Esophagus squamous epithelium (tissue), 5 donors: ENCODE measurements at regions not wholly inside any gene's neighbourhood (a gene's known extent, or its start where the extent isn't known, plus 50 kb on each side); places are given as distances from the start of the nearest gene placed in this dataset.
"Not testable (repeated sequence)": the region's sequence is repeated elsewhere in the genome, so short reads cannot be mapped to it uniquely, and the experiment has no call there.

Source experiments
- DNase-seq: peaks from one replicate; lab custom pipeline; 2025; lab: John Stamatoyannopoulos, UW
- H3K27ac ChIP-seq, 4 donors: fragments of 200-600 bp; sonication (generic); one replicate each; pipeline ENCODE4 v1.5.1; 2016 to 2019; ENCODE audit warnings: mild to moderate bottlenecking in 1 of 4
- H3K27me3 ChIP-seq, 4 donors: fragments of 200-600 bp; sonication (generic); 1 replicate in 3 of 4; 2 replicates in 1 of 4; pipeline versions ENCODE4 v1.5.1 to v1.6.0; 2017 to 2021; ENCODE audit warnings: antibody characterized with exemption in 1 of 4
- H3K36me3 ChIP-seq, 3 donors: fragments of 200-600 bp; sonication (generic); one replicate each; pipeline ENCODE4 v1.5.1; 2016 to 2019
- H3K4me1 ChIP-seq, 3 donors: fragments of 200-600 bp; sonication (generic); one replicate each; pipeline ENCODE4 v1.5.1; 2017 to 2019
- H3K4me3 ChIP-seq, 4 donors: fragments of 200-600 bp; sonication (generic); 1 replicate in 3 of 4; 2 replicates in 1 of 4; pipeline ENCODE4 v1.5.1; 2016 to 2019; ENCODE audit warnings: mild to moderate bottlenecking in 2 of 4, moderate library complexity in 1 of 4
- H3K9me3 ChIP-seq, 3 donors: fragments of 200-600 bp; sonication (generic); one replicate each; pipeline ENCODE4 v1.5.1; 2016 to 2019
- POLR2A ChIP-seq, 4 donors: fragments of 450-650 bp; IDR thresholded peaks; one replicate each; pipeline ENCODE4 v1.6.1; 2017; ENCODE audit warnings: antibody characterized with exemption in 4 of 4, mild to moderate bottlenecking in 4 of 4, moderate library complexity in 3 of 4
- WGBS, 2 donors: methylation state at CpG; one replicate each; pipeline ENCODE4 v1.1.5; 2018; 5-methylcytosine and 5-hydroxymethylcytosine counted together
- intact Hi-C: fragments of 100-400 bp; cut with DNase I; formaldehyde crosslinking; loops from one replicate; pipeline ENCODE4 v1.15.0; 2022
- TF ChIP-seq, protein P1 (sequence below), 6 experiments: fragments of 450-650 bp in 4 of 6; fragments of 200-600 bp in 2 of 6; sonication (generic) in 2 of 6; IDR thresholded peaks; one replicate each; pipeline ENCODE4 v1.5.1; 2016 to 2019; ENCODE audit warnings: antibody characterized with exemption in 6 of 6, mild to moderate bottlenecking in 4 of 6, moderate library complexity in 4 of 6
- donor health status: DM: yes; HTN: yes; CAD: no.

DNA sequence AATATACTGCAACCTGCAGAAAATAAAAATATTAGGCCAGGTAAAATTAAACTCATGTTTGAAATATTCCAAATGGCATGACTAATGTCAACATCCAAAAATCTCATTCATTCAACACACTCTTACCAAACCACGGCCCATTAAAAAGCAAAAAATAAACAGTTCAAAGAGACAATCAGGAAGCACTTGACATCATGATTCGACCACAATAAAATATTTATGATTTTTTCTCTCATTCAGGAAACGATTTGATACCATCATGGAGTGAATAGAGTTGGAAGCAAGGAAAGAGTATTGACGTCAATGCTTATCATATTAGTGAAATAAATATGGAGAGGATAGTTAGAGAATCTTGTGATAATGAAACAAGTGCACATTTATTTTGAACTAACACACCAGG lies 354.1 kb downstream of the KCNJ2 start:
- intact Hi-C loops: no loop called here
- no peaks in the 10 kb centered on the region for H3K9me3 ChIP-seq
- H3K27me3 ChIP-seq: no peaks in the 10 kb centered on the region
- WGBS, 2 donors: 65 to 66% methylated on average over 4 of the region's 4 CpGs
- H3K4me1 ChIP-seq: no peaks in the 10 kb centered on the region
- no peak for DNase-seq
- no peaks in the 10 kb centered on the region for H3K36me3 ChIP-seq
- H3K4me3 ChIP-seq: no peak overlapping the region
- no peak overlapping the region for H3K27ac ChIP-seq
- TF ChIP-seq, protein P1, sequence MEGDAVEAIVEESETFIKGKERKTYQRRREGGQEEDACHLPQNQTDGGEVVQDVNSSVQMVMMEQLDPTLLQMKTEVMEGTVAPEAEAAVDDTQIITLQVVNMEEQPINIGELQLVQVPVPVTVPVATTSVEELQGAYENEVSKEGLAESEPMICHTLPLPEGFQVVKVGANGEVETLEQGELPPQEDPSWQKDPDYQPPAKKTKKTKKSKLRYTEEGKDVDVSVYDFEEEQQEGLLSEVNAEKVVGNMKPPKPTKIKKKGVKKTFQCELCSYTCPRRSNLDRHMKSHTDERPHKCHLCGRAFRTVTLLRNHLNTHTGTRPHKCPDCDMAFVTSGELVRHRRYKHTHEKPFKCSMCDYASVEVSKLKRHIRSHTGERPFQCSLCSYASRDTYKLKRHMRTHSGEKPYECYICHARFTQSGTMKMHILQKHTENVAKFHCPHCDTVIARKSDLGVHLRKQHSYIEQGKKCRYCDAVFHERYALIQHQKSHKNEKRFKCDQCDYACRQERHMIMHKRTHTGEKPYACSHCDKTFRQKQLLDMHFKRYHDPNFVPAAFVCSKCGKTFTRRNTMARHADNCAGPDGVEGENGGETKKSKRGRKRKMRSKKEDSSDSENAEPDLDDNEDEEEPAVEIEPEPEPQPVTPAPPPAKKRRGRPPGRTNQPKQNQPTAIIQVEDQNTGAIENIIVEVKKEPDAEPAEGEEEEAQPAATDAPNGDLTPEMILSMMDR (IDR thresholded peaks at IDR 0.05): no peak
- TF ChIP-seq POLR2A (IDR thresholded peaks at IDR 0.05): no peak

DNA sequence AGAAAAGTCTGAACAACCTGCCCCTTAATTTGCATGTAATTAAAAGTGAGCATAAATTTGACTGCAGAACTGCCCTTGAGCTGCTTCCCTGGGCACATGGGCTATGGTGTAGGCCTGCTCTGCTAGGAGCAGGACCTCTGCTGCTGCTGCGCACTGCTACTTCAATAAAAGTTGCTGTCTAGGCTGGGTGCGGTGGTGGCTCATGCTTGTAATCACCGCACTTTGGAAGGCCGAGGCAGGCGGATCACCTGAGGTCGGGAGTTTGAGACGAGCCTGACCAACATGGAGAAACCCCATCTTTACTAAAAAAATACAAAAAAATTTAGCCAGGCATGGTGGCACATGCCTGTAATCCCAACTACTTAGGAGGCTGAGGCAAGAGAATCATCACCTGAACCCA lies 355.7 kb downstream of the KCNJ2 start:
- H3K9me3 ChIP-seq, H3K4me1 ChIP-seq, H3K27ac ChIP-seq, H3K36me3 ChIP-seq, DNase-seq, intact Hi-C loops, H3K27me3 ChIP-seq, H3K4me3 ChIP-seq: not testable (repeated sequence)
- WGBS, 2 donors: 95 to 100% methylated on average over 3 to 4 of the region's 7 CpGs

DNA sequence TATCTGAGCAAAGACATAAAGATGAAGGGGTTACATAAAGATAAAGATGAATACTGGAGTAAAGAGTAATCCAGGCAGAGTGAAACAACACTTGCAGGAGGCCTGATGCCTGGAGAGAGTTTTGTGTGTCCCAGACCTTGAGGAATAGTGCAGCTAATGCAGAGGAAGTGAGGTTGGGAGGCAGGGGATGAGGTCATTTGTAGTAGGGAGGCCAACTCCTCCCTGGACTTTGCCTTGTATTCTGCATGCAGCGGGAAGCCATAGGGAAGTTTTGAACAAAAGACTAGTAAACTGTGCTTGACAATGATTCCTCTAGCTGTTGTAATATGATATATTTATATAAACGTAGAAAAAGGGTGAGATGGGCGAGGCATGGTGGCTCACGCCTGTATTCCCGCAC lies 356.6 kb downstream of the KCNJ2 start:
- intact Hi-C loops: no loop called here
- Histone ChIP-seq H3K27me3 (no peaks in the 10 kb centered on the region), H3K27ac (no peak overlapping the region), H3K9me3 (no peaks in the 10 kb centered on the region), H3K4me1 (no peaks in the 10 kb centered on the region), H3K36me3 (no peaks in the 10 kb centered on the region), H3K4me3 (no peak overlapping the region)
- no peak for TF ChIP-seq POLR2A (IDR thresholded peaks at IDR 0.05)
- TF ChIP-seq, protein P1 (IDR thresholded peaks at IDR 0.05): no peak
- no peak for DNase-seq
- WGBS, 2 donors: 73 to 84% methylated on average over 5 of the region's 5 CpGs

DNA sequence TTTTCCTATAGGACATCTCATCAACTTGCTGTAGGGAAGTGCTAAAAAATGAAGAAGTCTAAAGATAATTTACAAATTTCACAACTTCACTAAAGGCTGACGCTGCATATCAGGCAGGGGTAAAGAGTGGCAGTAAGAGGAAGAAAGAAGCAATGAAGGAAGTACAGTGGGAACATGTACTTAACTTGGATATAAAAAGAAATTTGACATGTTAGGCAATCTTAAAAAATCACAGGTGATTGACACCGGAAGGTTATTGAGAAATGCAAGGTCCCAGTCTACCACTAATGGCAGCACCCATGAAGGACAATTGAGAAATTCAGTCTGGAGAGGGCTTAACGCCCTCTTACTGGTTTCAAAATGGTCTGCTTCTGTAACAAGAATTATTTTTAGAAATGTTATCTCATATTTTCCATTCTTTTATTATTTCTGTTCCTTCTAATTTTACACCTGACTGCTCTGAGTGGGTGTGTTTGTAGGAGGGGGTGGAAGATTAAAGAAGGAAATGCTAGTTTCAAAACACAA lies 358.1 kb downstream of the KCNJ2 start:
- no peaks in the 10 kb centered on the region for H3K4me1 ChIP-seq
- no peaks in the 10 kb centered on the region for H3K27me3 ChIP-seq
- H3K27ac ChIP-seq: no peak overlapping the region
- TF ChIP-seq POLR2A (IDR thresholded peaks at IDR 0.05): no peak
- TF ChIP-seq, protein P1 (IDR thresholded peaks at IDR 0.05): no peak
- no peaks in the 10 kb centered on the region for H3K36me3 ChIP-seq
- WGBS, 2 donors: 64 to 69% methylated on average over 3 of the region's 3 CpGs
- intact Hi-C loops: no loop called here
- DNase-seq: no peak
- no peaks in the 10 kb centered on the region for H3K9me3 ChIP-seq
- no peak overlapping the region for H3K4me3 ChIP-seq

DNA sequence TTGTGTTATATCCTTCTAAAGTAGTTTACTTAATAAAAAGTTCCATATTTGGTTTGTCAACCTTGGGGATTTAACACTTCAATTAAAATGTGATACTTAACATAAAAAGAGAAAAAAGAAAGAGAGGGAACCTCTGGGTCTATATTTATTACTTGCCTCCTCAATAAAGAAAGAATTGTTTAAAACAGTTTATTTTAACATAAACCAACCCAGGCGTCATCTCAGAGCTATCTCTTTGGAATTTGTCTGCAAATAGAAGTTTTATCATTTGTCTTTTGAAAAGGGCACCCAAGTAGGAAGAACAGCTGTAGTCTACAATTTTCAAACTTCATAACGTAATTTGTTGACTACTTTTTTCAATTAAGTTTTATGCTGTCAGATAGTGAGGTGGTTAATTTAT lies 364.1 kb downstream of the KCNJ2 start:
- no peak overlapping the region for H3K27ac ChIP-seq
- WGBS, 2 donors: 57 to 73% methylated on average over 2 of the region's 2 CpGs

More for the DNA sequence above, 364.1 kb downstream of the KCNJ2 start:
- no peak for TF ChIP-seq POLR2A (IDR thresholded peaks at IDR 0.05)
- TF ChIP-seq, protein P1 (IDR thresholded peaks at IDR 0.05): no peak
- no peaks in the 10 kb centered on the region for H3K9me3 ChIP-seq
- no peaks in the 10 kb centered on the region for H3K36me3 ChIP-seq
- H3K27me3 ChIP-seq: no peaks in the 10 kb centered on the region
- intact Hi-C loops: no loop called here
- no peak for DNase-seq
- no peaks in the 10 kb centered on the region for H3K4me1 ChIP-seq
- no peak overlapping the region for H3K4me3 ChIP-seq
